Motor neuron (in vitro differentiated cells): ENCODE measurements at regions not wholly inside any gene's neighbourhood (a gene's known extent, or its start where the extent isn't known, plus 50 kb on each side); places are given as distances from the start of the nearest gene placed in this dataset.
"Not testable (repeated sequence)": the region's sequence is repeated elsewhere in the genome, so short reads cannot be mapped to it uniquely, and the experiment has no call there.

ENCODE experiments used
- ATAC-seq, 8 experiments: fragments of 200-7000 bp; cut with Tn5 transposase; replicated peaks in 6 of 8; 2 replicates each; pipeline ENCODE4 v1.8.0; 2021; ENCODE audit warnings: mild to moderate bottlenecking in 8 of 8, moderate library complexity in 8 of 8
- H3K27ac ChIP-seq, 2 donors: fragments of 250-450 bp; sonication (Bioruptor Pico); 2 replicates each; pipeline ENCODE4 v1.9.0; 2021; ENCODE audit warnings: antibody characterized with exemption in 2 of 2, mild to moderate bottlenecking in 2 of 2, moderate library complexity in 1 of 2
- H3K4me1 ChIP-seq, 2 donors: fragments of 250-450 bp; sonication (Bioruptor Pico); replicated peaks in 1 of 2; 2 replicates each; pipeline ENCODE4 v1.6.1; 2021; ENCODE audit warnings: antibody characterized with exemption in 2 of 2, mild to moderate bottlenecking in 2 of 2, moderate library complexity in 1 of 2
- H3K4me3 ChIP-seq, 5 donors: fragments of 250-450 bp; sonication (Bioruptor Pico); 2 replicates each; pipeline ENCODE4 v1.9.0; 2021; ENCODE audit warnings: antibody characterized with exemption in 5 of 5, mild to moderate bottlenecking in 5 of 5, moderate library complexity in 4 of 5
- WGBS, 10 experiments: fragments of 450-650 bp; shearing (Covaris generic); methylation state at CpG; one replicate each; pipeline ENCODE4 v1.0.0; 2022; 5-methylcytosine and 5-hydroxymethylcytosine counted together
- in situ Hi-C, 9 experiments: fragments of 400-800 bp; cut with MboI; loops; one replicate each; pipeline ENCODE4 v1.15.0; 2021; ENCODE audit warnings: low sequenced_read_pairs in 9 of 9, low pct_unique_long_range_greater_than_20kb in 2 of 9; ENCODE audit not compliant: unreplicated experiment in 9 of 9

DNA sequence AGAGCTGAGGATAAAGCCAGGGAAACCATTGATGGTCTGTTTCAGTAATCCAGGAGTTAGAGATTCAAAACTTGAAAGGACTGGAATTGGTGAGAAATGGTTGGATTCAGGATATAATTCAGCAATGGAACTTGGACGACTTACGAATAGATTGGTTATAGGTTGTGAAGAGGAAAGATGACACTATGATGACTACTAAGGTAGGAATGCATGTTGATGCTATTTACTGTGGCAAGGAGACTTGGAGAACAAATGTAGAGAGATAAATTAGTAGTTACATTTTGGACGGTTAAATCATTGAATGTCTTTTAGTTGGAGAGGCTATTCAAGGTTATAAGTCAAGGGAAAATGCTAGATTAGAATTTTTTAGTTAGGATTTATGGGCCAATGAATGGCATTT lies 365.4 kb upstream of the TECRL start:
- in situ Hi-C loops: no loop called here
- 11 to 100% (median 70%) methylated on average over 3 of the region's 3 CpGs; no CpG with 5 or more reads in 2 of the 10 experiments for WGBS, 10 experiments
- H3K4me1 ChIP-seq: peaks cover 0 to 6% of the 10 kb centered on the region in 2 donors
- no peak overlapping the region for H3K27ac ChIP-seq
- H3K4me3 ChIP-seq: no peak overlapping the region
- no peak for ATAC-seq

DNA sequence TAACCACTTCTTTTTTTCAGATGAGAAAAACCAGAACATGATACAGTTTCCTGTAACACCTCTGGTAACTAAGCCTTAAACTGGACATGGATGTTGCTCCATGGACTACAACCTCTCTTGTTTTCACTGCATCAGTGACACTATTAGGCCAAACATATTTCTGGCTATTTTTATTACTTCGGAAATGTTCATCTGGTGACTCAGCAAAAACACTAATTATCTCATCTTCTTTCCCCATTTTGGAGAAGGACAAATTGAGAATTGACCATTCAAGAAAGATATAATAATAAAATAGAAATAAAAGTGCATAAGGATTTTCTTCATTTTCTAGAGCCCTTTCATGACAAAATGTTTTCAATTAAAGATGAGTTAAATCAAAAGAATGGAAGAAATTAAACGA lies 361.9 kb upstream of the TECRL start:
- in situ Hi-C loops: no loop called here
- no peak overlapping the region for H3K4me3 ChIP-seq
- no peak overlapping the region for H3K27ac ChIP-seq
- ATAC-seq: no peak
- H3K4me1 ChIP-seq: peaks cover 0 to 6% of the 10 kb centered on the region in 2 donors
- 0 to 86% (median 63%) methylated on average over 1 to 2 of the region's 2 CpGs; no CpG with 5 or more reads in 1 of the 10 experiments for WGBS, 10 experiments

DNA sequence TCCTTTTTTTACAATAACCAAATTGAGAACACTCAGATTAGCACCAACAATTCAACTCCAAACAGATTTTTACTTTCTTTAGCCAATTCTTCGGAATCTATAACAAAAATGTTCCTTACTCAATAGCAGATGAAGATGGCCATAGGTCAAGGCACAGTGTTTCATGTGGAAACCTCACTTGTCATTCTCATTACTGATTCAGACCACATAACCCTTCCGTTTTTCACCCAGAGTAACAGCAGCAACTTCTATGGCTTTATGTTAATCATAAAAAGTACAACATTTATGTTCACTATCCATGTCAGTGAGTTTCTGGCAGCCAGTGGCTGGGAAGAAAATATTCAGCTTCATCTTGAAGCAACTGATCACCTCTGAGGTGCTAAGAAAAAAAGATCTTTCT lies 358.3 kb upstream of the TECRL start:
- 0 to 93% (median 61%) methylated on average over 1 to 2 of the region's 2 CpGs for WGBS, 10 experiments
- H3K4me1 ChIP-seq: peaks cover 0 to 3% of the 10 kb centered on the region in 2 donors
- in situ Hi-C loops: no loop called here

GRCh38 chr4:64766565-64766964 lies 357.3 kb upstream of the TECRL start:
- 0 to 100% methylated on average over 1 of the region's 1 CpG; no CpG with 5 or more reads in 8 of the 10 experiments for WGBS, 10 experiments
- Histone ChIP-seq H3K4me1 (peaks cover 0 to 3% of the 10 kb centered on the region in 2 donors), H3K27ac (no peak overlapping the region), H3K4me3 (no peak overlapping the region)
- ATAC-seq: no peak
- in situ Hi-C loops: no loop called here

More for the DNA sequence above, 358.3 kb upstream of the TECRL start:
- Histone ChIP-seq H3K4me3 (no peak overlapping the region), H3K27ac (no peak overlapping the region)
- no peak for ATAC-seq

- Histone ChIP-seq H3K27ac (no peak overlapping the region), H3K4me3 (no peak overlapping the region), H3K4me1 (no peaks in the 10 kb centered on the region)
- no peak for ATAC-seq
- in situ Hi-C loops: no loop called here
- WGBS, 10 experiments: 0 to 53% (median 10%) methylated on average over 1 to 2 of the region's 2 CpGs; no CpG with 5 or more reads in 2 of the 10 experiments
Measured at GRCh38 chr4:64756016-64756415, 346.8 kb upstream of the TECRL start.

DNA sequence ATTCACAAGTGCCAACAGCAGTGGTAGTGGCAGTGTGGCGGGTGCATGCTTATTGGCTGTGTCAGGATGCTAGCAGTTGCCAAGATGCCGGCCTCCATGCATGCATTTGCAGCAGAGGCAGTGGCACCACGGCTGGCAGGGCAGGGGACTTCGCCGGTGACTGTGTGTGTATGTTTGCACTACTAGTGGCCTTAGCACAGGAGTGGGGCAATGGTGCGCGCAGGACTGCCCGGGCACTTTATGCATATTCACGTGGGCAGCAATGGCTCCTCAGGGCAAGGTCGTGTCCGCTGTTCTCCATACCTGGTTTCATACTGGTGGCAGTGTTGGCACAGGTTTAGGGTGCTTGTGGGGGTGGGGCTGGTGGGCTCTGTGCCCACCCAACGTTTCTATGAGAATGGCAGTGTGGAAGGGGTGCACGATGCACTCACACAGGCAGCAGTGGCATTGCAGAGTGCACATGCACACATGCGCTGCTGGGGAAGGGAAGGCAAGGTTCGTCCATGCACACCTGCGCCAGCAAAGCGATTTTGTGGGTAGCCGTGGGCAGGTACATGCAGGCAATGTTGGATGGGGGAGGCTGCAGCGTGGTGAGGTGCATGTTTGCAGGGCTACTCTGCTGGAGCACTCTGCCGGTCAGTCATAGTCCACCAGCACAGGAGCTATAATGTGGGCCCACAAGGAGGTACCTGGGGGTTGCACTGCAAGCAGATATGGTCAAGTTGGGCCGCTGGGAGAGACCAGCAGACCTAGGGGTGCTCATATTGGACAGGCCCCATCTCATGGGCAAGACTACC lies 338.9 kb upstream of the TECRL start:
- 0 to 92% (median 25%) methylated on average over 1 to 13 of the region's 21 CpGs; no CpG with 5 or more reads in 3 of the 10 experiments for WGBS, 10 experiments
- no peak overlapping the region for H3K4me3 ChIP-seq
- H3K4me1 ChIP-seq: no peaks in the 10 kb centered on the region
- ATAC-seq: no peak
- H3K27ac ChIP-seq: no peak overlapping the region
- in situ Hi-C loops: no loop called here

DNA sequence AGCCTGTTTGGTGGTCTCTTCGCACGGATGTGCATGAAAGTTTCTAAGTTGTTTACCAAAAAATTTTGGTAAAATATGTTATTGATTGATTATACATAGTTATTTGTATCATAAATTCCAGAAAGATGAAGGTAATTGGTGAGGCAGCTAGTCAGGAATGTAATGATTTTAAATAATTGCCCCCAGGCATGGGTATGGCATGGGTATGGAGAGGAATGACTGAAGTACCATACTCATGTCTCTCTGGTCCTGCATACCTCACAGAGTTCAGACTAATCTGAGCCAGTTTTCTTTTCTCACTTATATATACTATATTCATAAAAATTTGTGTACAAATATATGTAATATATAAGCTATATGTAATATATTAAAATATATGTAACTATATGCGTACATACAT lies 329.0 kb upstream of the TECRL start:
- 32 to 100% (median 91%) methylated on average over 1 to 3 of the region's 3 CpGs; no CpG with 5 or more reads in 1 of the 10 experiments for WGBS, 10 experiments
- H3K27ac ChIP-seq: no peak overlapping the region
- H3K4me3 ChIP-seq: no peak overlapping the region
- in situ Hi-C loops: no loop called here
- no peaks in the 10 kb centered on the region for H3K4me1 ChIP-seq
- ATAC-seq: no peak

DNA sequence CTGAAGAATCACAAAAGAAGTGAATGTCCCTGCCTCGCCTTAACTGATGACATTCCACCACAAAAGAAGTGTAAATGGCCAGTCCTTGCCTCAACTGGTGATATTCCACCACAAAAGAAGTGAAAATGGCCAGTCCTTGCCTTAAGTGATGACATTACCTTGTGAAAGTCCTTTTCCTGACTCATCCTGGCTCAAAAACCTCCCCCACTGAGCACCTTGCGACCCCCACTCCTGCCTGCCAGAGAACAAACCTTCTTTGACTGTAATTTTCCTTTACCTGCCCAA lies 328.5 kb upstream of the TECRL start:
- H3K27ac ChIP-seq, H3K4me3 ChIP-seq, H3K4me1 ChIP-seq, in situ Hi-C loops, ATAC-seq: not testable (repeated sequence)
- 0 to 88% (median 41%) methylated on average over 1 to 2 of the region's 2 CpGs; no CpG with 5 or more reads in 4 of the 10 experiments for WGBS, 10 experiments

DNA sequence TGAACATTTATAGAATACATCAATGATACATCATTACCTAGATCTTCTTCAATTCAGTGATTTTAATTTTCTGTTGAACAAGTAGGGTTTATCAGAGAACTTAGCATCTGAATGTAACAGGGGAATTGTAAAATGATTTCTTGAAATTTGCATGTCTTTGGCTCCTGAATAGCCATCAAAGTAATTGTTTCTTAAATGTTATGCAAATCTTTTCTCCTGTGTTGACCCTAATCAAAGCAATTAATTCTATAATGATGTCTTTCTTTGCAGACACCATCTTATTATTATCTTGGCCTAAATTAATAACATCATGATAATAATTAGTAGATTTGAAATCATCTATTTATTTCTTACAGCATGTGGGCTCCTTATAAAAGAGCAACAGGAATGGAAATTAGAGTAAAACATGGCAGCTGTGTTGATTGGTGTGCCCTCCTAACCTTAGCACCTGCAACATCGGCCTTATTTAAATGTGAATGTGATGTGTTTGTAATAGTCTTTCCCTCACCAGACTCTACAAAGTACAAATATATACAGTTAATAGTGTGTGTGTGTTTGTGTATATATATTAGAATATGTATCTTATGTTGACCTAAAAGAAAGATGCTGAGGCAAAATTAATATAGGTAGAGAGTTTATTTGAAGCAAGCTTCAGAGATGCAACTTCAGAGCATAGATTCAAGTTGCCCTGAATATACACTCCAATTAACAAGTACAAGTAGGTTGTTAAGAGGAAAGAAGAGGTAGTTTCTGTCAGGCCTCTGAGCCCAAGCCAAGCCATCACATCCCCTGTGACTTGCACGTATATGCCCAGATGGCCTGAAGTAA lies 328.0 kb upstream of the TECRL start:
- WGBS, 10 experiments: 0 to 40% (median 4%) methylated on average over 1 to 2 of the region's 2 CpGs; no CpG with 5 or more reads in 6 of the 10 experiments
- Histone ChIP-seq H3K27ac (no peak overlapping the region), H3K4me1 (no peaks in the 10 kb centered on the region), H3K4me3 (no peak overlapping the region)
- ATAC-seq: no peak
- in situ Hi-C loops: no loop called here

DNA sequence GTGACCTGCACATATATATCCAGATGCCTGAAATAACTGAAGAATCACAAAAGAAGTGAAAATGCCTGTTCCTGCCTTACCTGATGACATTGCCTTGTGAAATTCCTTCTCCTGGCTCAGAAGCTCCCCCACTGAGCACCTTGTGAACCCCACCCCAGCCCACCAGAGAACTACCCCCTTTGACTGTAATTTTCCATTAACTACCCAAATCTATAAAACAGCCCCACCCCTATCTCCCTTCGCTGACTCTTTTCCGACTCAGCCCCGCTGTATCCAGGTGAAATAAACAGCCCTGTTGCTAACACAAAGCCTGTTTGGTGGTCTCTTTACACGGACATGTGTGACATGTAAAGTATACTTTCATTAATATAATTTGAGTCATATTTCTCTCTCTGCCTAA lies 320.3 kb upstream of the TECRL start:
- peaks cover 0 to 3% of the 10 kb centered on the region in 2 donors for H3K4me1 ChIP-seq
- H3K4me3 ChIP-seq: no peak overlapping the region
- in situ Hi-C loops: no loop called here
- WGBS, 10 experiments: 0 to 80% (median 41%) methylated on average over 1 to 4 of the region's 4 CpGs; no CpG with 5 or more reads in 4 of the 10 experiments
- no peak for ATAC-seq
- H3K27ac ChIP-seq: no peak overlapping the region

DNA sequence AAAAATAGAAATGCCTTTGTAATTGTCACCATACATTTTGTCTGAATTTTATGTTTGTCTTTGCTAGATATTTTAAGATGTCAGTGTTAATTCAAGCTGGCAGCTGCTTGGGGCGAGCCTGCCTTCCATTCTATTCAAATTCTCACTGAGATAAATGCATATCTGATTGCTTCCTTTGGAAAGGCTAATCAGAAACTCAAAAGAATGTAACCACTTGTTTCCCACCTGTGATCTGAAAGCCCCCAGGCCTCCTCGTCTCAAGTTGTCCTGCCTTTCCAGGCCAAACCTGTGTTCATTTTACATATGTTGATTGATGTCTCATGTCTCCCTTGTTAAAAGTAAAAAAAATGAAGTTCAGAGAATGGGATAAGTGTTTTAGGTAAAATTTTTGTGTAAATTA lies 318.7 kb upstream of the TECRL start:
- ATAC-seq: no peak
- no peak overlapping the region for H3K4me3 ChIP-seq
- H3K4me1 ChIP-seq: peaks cover 0 to 3% of the 10 kb centered on the region in 2 donors
- 0 to 49% (median 0%) methylated on average over 1 to 2 of the region's 2 CpGs; no CpG with 5 or more reads in 1 of the 10 experiments for WGBS, 10 experiments
- in situ Hi-C loops: no loop called here
- H3K27ac ChIP-seq: no peak overlapping the region

- H3K4me1 ChIP-seq, in situ Hi-C loops, ATAC-seq, H3K27ac ChIP-seq, H3K4me3 ChIP-seq: not testable (repeated sequence)
- 0 to 75% (median 54%) methylated on average over 1 to 5 of the region's 5 CpGs; no CpG with 5 or more reads in 1 of the 10 experiments for WGBS, 10 experiments
Measured at GRCh38 chr4:64727391-64727790, 318.1 kb upstream of the TECRL start.

DNA sequence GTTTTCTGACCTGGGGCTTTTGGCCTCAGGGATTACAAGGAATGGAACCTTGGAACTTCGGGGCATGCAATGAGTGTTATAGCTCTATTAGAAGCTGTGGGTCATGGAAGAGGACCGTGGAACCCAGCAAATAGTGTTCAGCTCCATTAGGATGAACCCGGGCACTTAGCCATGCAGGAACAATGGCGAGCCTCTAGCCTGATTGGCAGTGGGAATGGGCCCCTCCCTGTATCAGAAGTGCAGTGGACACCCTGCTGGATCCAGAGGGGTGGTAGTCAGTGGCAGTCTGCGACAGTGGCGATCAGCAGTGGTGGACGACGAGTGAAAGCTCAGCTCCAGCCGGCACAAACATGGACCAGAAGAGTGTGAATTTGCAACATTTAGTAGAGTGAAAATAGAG lies 315.4 kb upstream of the TECRL start:
- Histone ChIP-seq H3K4me3 (no peak overlapping the region), H3K27ac (no peak overlapping the region), H3K4me1 (peaks cover 0 to 3% of the 10 kb centered on the region in 2 donors)
- in situ Hi-C loops: no loop called here
- 13 to 100% (median 87%) methylated on average over 1 to 9 of the region's 9 CpGs; no CpG with 5 or more reads in 2 of the 10 experiments for WGBS, 10 experiments
- ATAC-seq: no peak
